Trophoblast cell (in vitro differentiated cells and primary cell): ENCODE measurements at regions not wholly inside any gene's neighbourhood (a gene's known extent, or its start where the extent isn't known, plus 50 kb on each side); places are given as distances from the start of the nearest gene placed in this dataset.

Experiments used
- DNase-seq, 2 donors: peaks; one replicate each; pipeline ENCODE4 v3.0.0-alpha.2; 2016
- H2AFZ ChIP-seq: 2 replicates; pipeline ENCODE4 v1.6.1; 2013; ENCODE audit warnings: low read length, moderate library complexity, mild to moderate bottlenecking; ENCODE audit not compliant: insufficient read depth, poor library complexity
- H2AK5ac ChIP-seq: 2 replicates; pipeline ENCODE4 v1.6.1; 2013; ENCODE audit warnings: mild to moderate bottlenecking, low read length
- H2BK120ac ChIP-seq: 2 replicates; pipeline ENCODE4 v1.6.1; 2013; ENCODE audit warnings: low read length, mild to moderate bottlenecking, moderate library complexity; ENCODE audit not compliant: insufficient read depth, poor library complexity
- H2BK12ac ChIP-seq: 2 replicates; pipeline ENCODE4 v1.6.1; 2013; ENCODE audit warnings: mild to moderate bottlenecking, low read length, moderate library complexity
- H2BK5ac ChIP-seq: 2 replicates; pipeline ENCODE4 v1.6.1; 2013; ENCODE audit warnings: low read length, low read depth, moderate library complexity, mild to moderate bottlenecking; ENCODE audit not compliant: poor library complexity
- H3K14ac ChIP-seq: 2 replicates; pipeline ENCODE4 v1.6.1; 2013; ENCODE audit warnings: mild to moderate bottlenecking, low read length
- H3K18ac ChIP-seq: 2 replicates; pipeline ENCODE4 v1.6.1; 2013; ENCODE audit warnings: mild to moderate bottlenecking, low read length
- H3K23ac ChIP-seq: 2 replicates; pipeline ENCODE4 v1.6.1; 2013; ENCODE audit warnings: low read length
- H3K27ac ChIP-seq: 2 replicates; pipeline ENCODE4 v1.5.1; 2013; ENCODE audit warnings: low read depth, mild to moderate bottlenecking, inconsistent platforms, low read length, moderate library complexity
- H3K27me3 ChIP-seq: 2 replicates; pipeline ENCODE4 v1.6.1; 2013; ENCODE audit warnings: inconsistent platforms, mild to moderate bottlenecking, low read length, moderate library complexity; ENCODE audit not compliant: insufficient read depth
- H3K36me3 ChIP-seq, 2 experiments: 1 replicate in 1 of 2; 2 replicates in 1 of 2; pipeline ENCODE4 v1.6.1; 2013; ENCODE audit warnings: low read length in 2 of 2, mild to moderate bottlenecking in 2 of 2, moderate library complexity in 1 of 2; ENCODE audit not compliant: insufficient read depth in 2 of 2, control insufficient read depth in 1 of 2
- H3K4ac ChIP-seq: 2 replicates; pipeline ENCODE4 v1.6.1; 2013; ENCODE audit warnings: low read depth, mild to moderate bottlenecking, low read length, moderate library complexity
- H3K4me1 ChIP-seq, 2 experiments: 1 replicate in 1 of 2; 2 replicates in 1 of 2; pipeline ENCODE4 v1.6.1; 2013; ENCODE audit warnings: low read length in 2 of 2, mild to moderate bottlenecking in 2 of 2, moderate library complexity in 1 of 2; ENCODE audit not compliant: insufficient read depth in 2 of 2, control insufficient read depth in 1 of 2
- H3K4me2 ChIP-seq: 2 replicates; pipeline ENCODE4 v1.6.1; 2013; ENCODE audit warnings: inconsistent platforms, mild to moderate bottlenecking, low read length, moderate library complexity
- H3K4me3 ChIP-seq: 2 replicates; pipeline ENCODE4 v1.5.1; 2013; ENCODE audit warnings: mild to moderate bottlenecking, low read depth, low read length, inconsistent platforms
- H3K79me1 ChIP-seq: one replicate; pipeline ENCODE4 v1.6.1; 2013; ENCODE audit warnings: low read length
- H3K79me2 ChIP-seq: 2 replicates; pipeline ENCODE4 v1.6.1; 2013; ENCODE audit warnings: low read length, mild to moderate bottlenecking; ENCODE audit not compliant: control insufficient read depth, insufficient read depth, poor library complexity
- H3K9ac ChIP-seq: 2 replicates; pipeline ENCODE4 v1.6.1; 2013; ENCODE audit warnings: mild to moderate bottlenecking, low read length
- H3K9me3 ChIP-seq: 2 replicates; pipeline ENCODE4 v1.6.1; 2013; ENCODE audit warnings: low read depth, mild to moderate bottlenecking, control low read depth, inconsistent platforms, low read length; ENCODE audit not compliant: insufficient read depth
- H4K12ac ChIP-seq: 2 replicates; pipeline ENCODE4 v1.6.1; 2013; ENCODE audit warnings: low read depth, mild to moderate bottlenecking, low read length, moderate library complexity
- H4K8ac ChIP-seq: 2 replicates; pipeline ENCODE4 v1.6.1; 2013; ENCODE audit warnings: low read depth, mild to moderate bottlenecking, low read length, moderate library complexity
- H4K91ac ChIP-seq: one replicate; pipeline ENCODE4 v1.6.1; 2013; ENCODE audit warnings: low read depth, mild to moderate bottlenecking, low read length, moderate library complexity
- WGBS: extraction: QIAGEN DNeasy Blood & Tissue Kit; methylation state at CpG from one replicate; pipeline ENCODE4 v1.1.7; 2013; ENCODE audit warnings: missing lambda C conversion rate; ENCODE audit not compliant: insufficient read length, insufficient coverage; ENCODE audit errors: extremely low coverage; 5-methylcytosine and 5-hydroxymethylcytosine counted together

- WGBS = no CpG with 5 or more reads among the region's 1 CpG
- no peak overlapping the region for H2AK5ac ChIP-seq
- H3K27ac ChIP-seq = no peak overlapping the region
- no peak overlapping the region for H3K4ac ChIP-seq
- no peak overlapping the region for H2BK120ac ChIP-seq
- no peak overlapping the region for H2AFZ ChIP-seq
- no peak overlapping the region for H3K9ac ChIP-seq
- no peak overlapping the region for H3K23ac ChIP-seq
- no peaks in the 10 kb centered on the region for H3K9me3 ChIP-seq
- no peak overlapping the region for H4K12ac ChIP-seq
- DNase-seq = no peak
- H3K4me1 ChIP-seq = peaks cover 0 to 3% of the 10 kb centered on the region in 2 experiments
- H2BK5ac ChIP-seq = no peak overlapping the region
- H4K91ac ChIP-seq = no peak overlapping the region
- no peak overlapping the region for H2BK12ac ChIP-seq
- peaks cover 2% of the 10 kb centered on the region for H3K79me1 ChIP-seq
- H3K79me2 ChIP-seq = no peaks in the 10 kb centered on the region
- no peak overlapping the region for H3K18ac ChIP-seq
- H4K8ac ChIP-seq = no peak overlapping the region
- no peaks in the 10 kb centered on the region for H3K36me3 ChIP-seq
- no peaks in the 10 kb centered on the region for H3K27me3 ChIP-seq
- H3K4me2 ChIP-seq = no peak overlapping the region
- no peak overlapping the region for H3K4me3 ChIP-seq
- no peak overlapping the region for H3K14ac ChIP-seq
These were observed 162.8 kb downstream of the FASLG start for GRCh38 chr1:172821609-172822274.

GRCh38 chr1:172822886-172823285 is 164.0 kb downstream of the FASLG start:
- H2BK5ac ChIP-seq = no peak overlapping the region
- no peak overlapping the region for H3K18ac ChIP-seq
- H3K27me3 ChIP-seq = no peaks in the 10 kb centered on the region
- no peaks in the 10 kb centered on the region for H3K79me2 ChIP-seq
- H3K9me3 ChIP-seq = no peaks in the 10 kb centered on the region
- no peaks in the 10 kb centered on the region for H3K36me3 ChIP-seq
- H3K4me3 ChIP-seq = no peak overlapping the region
- no peak overlapping the region for H3K27ac ChIP-seq
- no peak overlapping the region for H2BK12ac ChIP-seq
- WGBS = no CpG with 5 or more reads among the region's 1 CpG
- no peak overlapping the region for H2AK5ac ChIP-seq
- no peak for DNase-seq
- H2BK120ac ChIP-seq = no peak overlapping the region
- H3K23ac ChIP-seq = no peak overlapping the region
- H3K14ac ChIP-seq = no peak overlapping the region
- H2AFZ ChIP-seq = no peak overlapping the region
- H3K4ac ChIP-seq = no peak overlapping the region
- H4K91ac ChIP-seq = no peak overlapping the region
- no peak overlapping the region for H4K8ac ChIP-seq
- peaks cover 0 to 3% of the 10 kb centered on the region in 2 experiments for H3K4me1 ChIP-seq
- no peak overlapping the region for H3K4me2 ChIP-seq
- no peak overlapping the region for H3K9ac ChIP-seq
- peaks cover 2% of the 10 kb centered on the region for H3K79me1 ChIP-seq
- no peak overlapping the region for H4K12ac ChIP-seq

DNA sequence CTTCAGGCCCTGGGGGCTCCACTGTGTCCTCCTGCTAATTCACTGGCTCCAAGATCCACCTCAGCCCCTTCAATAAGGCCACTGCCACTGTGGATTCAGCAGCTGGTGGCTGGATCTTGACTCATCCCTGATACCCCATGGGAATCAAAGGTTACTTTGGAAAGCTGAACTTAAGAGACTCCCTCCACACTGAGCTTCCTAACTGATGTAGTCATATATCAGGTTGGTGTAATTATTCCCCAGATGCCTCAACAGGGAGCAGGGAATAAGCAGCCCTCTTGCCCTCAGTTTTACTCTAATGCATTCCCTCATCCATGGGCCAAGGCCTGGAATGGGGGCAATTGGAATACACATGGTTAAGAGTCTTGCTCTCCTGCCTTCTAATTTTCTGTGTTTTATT is 164.6 kb downstream of the FASLG start:
- no peak for DNase-seq
- Histone ChIP-seq H3K4me1 (peaks cover 0 to 3% of the 10 kb centered on the region in 2 experiments), H2BK120ac (no peak overlapping the region), H3K27ac (no peak overlapping the region), H2AK5ac (no peak overlapping the region), H3K79me1 (peaks cover 2% of the 10 kb centered on the region), H3K27me3 (no peaks in the 10 kb centered on the region), H3K14ac (no peak overlapping the region), H2BK12ac (no peak overlapping the region), H4K91ac (no peak overlapping the region), H3K9me3 (no peaks in the 10 kb centered on the region), H3K9ac (no peak overlapping the region), H3K4me3 (no peak overlapping the region), H3K18ac (no peak overlapping the region), H3K23ac (no peak overlapping the region), H3K4ac (no peak overlapping the region), H4K12ac (no peak overlapping the region), H4K8ac (no peak overlapping the region), H3K36me3 (no peaks in the 10 kb centered on the region), H2AFZ (no peak overlapping the region), H3K4me2 (no peak overlapping the region), H3K79me2 (no peaks in the 10 kb centered on the region), H2BK5ac (no peak overlapping the region)

GRCh38 chr1:172824209-172824608 is 165.3 kb downstream of the FASLG start:
- no peak for DNase-seq
- no peak overlapping the region for H4K91ac ChIP-seq
- H2BK5ac ChIP-seq = no peak overlapping the region
- no peaks in the 10 kb centered on the region for H3K79me2 ChIP-seq
- no peak overlapping the region for H4K12ac ChIP-seq
- H2AK5ac ChIP-seq = no peak overlapping the region
- no peak overlapping the region for H3K18ac ChIP-seq
- no peak overlapping the region for H3K4me3 ChIP-seq
- H3K27ac ChIP-seq = no peak overlapping the region
- H3K36me3 ChIP-seq = no peaks in the 10 kb centered on the region
- H3K23ac ChIP-seq = no peak overlapping the region
- H2BK12ac ChIP-seq = no peak overlapping the region
- no peaks in the 10 kb centered on the region for H3K27me3 ChIP-seq
- H3K9me3 ChIP-seq = no peaks in the 10 kb centered on the region
- no peak overlapping the region for H2BK120ac ChIP-seq
- H4K8ac ChIP-seq = no peak overlapping the region
- no peak overlapping the region for H3K4me2 ChIP-seq
- H3K4ac ChIP-seq = no peak overlapping the region
- no peak overlapping the region for H3K9ac ChIP-seq
- H3K14ac ChIP-seq = no peak overlapping the region
- peaks cover 2% of the 10 kb centered on the region for H3K79me1 ChIP-seq
- WGBS = no CpG with 5 or more reads among the region's 3 CpGs
- H2AFZ ChIP-seq = no peak overlapping the region
- H3K4me1 ChIP-seq = peaks cover 0 to 3% of the 10 kb centered on the region in 2 experiments
